ENCODE measurements at regions not wholly inside any gene's neighbourhood (a gene's known extent, or its start where the extent isn't known, plus 50 kb on each side); places are given as distances from the start of the nearest gene placed in this dataset.

DNA sequence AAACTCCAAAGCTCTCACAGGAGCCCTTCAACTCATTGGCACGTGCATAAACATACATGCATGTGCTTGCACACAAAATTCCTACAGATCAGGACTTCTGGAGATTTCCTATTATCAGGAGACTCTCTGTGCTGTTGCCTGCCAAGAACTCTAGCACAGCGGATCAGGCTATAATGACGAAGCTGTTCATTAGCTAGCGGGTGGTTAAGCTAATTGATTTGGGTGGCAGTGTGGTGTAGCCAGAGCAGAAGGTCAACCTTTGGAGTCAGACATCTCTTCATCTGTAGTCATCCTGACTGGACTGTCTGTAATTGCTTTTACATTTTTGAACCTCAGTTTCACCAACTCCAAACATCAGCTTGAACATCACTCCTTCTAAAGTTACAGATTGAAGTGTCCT is 69.0 kb downstream of the KIF2B start:
- Histone ChIP-seq H3K9me3 (ENCODE audit: insufficient read depth, low read depth, low read length) (peaks cover 6% of the 10 kb centered on the region; the same call in 1 of the 2 replicates), H3K27me3 (ENCODE audit: insufficient read depth, low read length) (no peaks in the 10 kb centered on the region), H3K36me3 (ENCODE audit: insufficient read depth, low read depth, low read length) (no peaks in the 10 kb centered on the region), H3K27ac (ENCODE audit: low read length) (no peak overlapping the region), H3K4me1 (ENCODE audit: insufficient read depth, low read length) (no peaks in the 10 kb centered on the region), H3K9ac (ENCODE audit: low read depth, low read length) (no peak overlapping the region), H3K4me3 (ENCODE audit: low read length) (no peak overlapping the region)

- H3K4me3 ChIP-seq (ENCODE audit: low read length): no peak overlapping the region
- H3K4me1 ChIP-seq (ENCODE audit: insufficient read depth, low read length): no peaks in the 10 kb centered on the region
- H3K36me3 ChIP-seq (ENCODE audit: insufficient read depth, low read depth, low read length): no peaks in the 10 kb centered on the region
- H3K9me3 ChIP-seq (ENCODE audit: insufficient read depth, low read depth, low read length): peaks cover 6% of the 10 kb centered on the region; the same call in 1 of the 2 replicates
- H3K27ac ChIP-seq (ENCODE audit: low read length): no peak overlapping the region
- no peak overlapping the region for H3K9ac ChIP-seq (ENCODE audit: low read depth, low read length)
- H3K27me3 ChIP-seq (ENCODE audit: insufficient read depth, low read length): no peaks in the 10 kb centered on the region
Measured at GRCh38 chr17:53892222-53892621, 69.5 kb downstream of the KIF2B start.

- Histone ChIP-seq H3K4me3 (ENCODE audit: low read length) (no peak overlapping the region), H3K27ac (ENCODE audit: low read length) (no peak overlapping the region), H3K9ac (ENCODE audit: low read depth, low read length) (no peak overlapping the region), H3K9me3 (ENCODE audit: insufficient read depth, low read depth, low read length) (no peaks in the 10 kb centered on the region), H3K4me1 (ENCODE audit: insufficient read depth, low read length) (no peaks in the 10 kb centered on the region), H3K27me3 (ENCODE audit: insufficient read depth, low read length) (no peaks in the 10 kb centered on the region), H3K36me3 (ENCODE audit: insufficient read depth, low read depth, low read length) (no peaks in the 10 kb centered on the region)
Measured at GRCh38 chr17:53894591-53894990, 71.9 kb downstream of the KIF2B start.

DNA sequence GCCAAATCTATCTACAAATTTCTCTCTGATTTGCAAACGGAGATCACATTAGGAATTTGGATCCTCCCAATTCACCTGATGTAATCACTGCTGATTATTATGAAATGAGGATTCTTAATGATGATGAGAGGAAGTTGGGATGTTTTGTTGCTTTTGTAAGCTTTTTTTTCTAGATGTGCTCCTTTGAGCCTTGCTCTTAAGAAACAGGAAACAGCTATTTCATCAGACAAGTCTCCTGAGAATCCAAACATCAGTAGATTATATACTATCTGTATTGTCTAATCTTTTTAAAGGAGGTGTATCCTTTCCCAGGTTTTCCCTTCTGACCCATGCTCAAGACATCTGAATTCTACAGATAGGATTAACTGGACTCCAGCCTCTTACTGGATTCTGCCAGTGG is 73.3 kb downstream of the KIF2B start:
- H3K9ac ChIP-seq (ENCODE audit: low read depth, low read length): no peak overlapping the region

GRCh38 chr17:53900951-53901350 is 78.2 kb downstream of the KIF2B start:
- no peak overlapping the region for H3K27ac ChIP-seq (ENCODE audit: low read length)
- H3K27me3 ChIP-seq (ENCODE audit: insufficient read depth, low read length): no peaks in the 10 kb centered on the region
- H3K4me1 ChIP-seq (ENCODE audit: insufficient read depth, low read length): no peaks in the 10 kb centered on the region
- no peak overlapping the region for H3K4me3 ChIP-seq (ENCODE audit: low read length)
- peaks cover 11% of the 10 kb centered on the region; the same call in 1 of the 2 replicates for H3K9me3 ChIP-seq (ENCODE audit: insufficient read depth, low read depth, low read length)
- H3K9ac ChIP-seq (ENCODE audit: low read depth, low read length): no peak overlapping the region
- no peaks in the 10 kb centered on the region for H3K36me3 ChIP-seq (ENCODE audit: insufficient read depth, low read depth, low read length)

More for the DNA sequence above, 73.3 kb downstream of the KIF2B start:
- no peaks in the 10 kb centered on the region for H3K36me3 ChIP-seq (ENCODE audit: insufficient read depth, low read depth, low read length)
- H3K4me3 ChIP-seq (ENCODE audit: low read length): no peak overlapping the region
- no peaks in the 10 kb centered on the region for H3K4me1 ChIP-seq (ENCODE audit: insufficient read depth, low read length)
- no peaks in the 10 kb centered on the region for H3K9me3 ChIP-seq (ENCODE audit: insufficient read depth, low read depth, low read length)
- H3K27ac ChIP-seq (ENCODE audit: low read length): no peak overlapping the region
- H3K27me3 ChIP-seq (ENCODE audit: insufficient read depth, low read length): no peaks in the 10 kb centered on the region

DNA sequence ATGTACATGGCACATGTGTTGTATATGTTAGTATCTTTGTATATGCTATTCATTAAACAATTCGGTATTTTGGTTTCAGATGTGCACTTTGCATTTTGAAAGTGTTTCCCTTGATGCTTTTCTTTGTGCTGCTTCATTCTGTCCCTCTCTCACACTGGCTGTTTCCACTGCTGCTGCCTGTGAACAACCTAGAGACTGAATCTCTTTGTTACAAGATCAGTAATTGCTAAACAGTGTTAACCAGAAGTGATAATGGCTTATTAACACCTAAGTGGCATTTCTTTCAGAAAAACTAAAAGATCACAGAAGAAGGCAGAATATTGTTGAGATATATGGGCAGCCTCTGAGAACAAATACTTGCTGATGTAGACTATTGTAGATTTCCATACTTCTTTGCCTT is 84.7 kb downstream of the KIF2B start:
- H3K36me3 ChIP-seq (ENCODE audit: insufficient read depth, low read depth, low read length): no peaks in the 10 kb centered on the region
- no peak overlapping the region for H3K9ac ChIP-seq (ENCODE audit: low read depth, low read length)
- no peak overlapping the region for H3K4me3 ChIP-seq (ENCODE audit: low read length)
- no peaks in the 10 kb centered on the region for H3K4me1 ChIP-seq (ENCODE audit: insufficient read depth, low read length)
- H3K27me3 ChIP-seq (ENCODE audit: insufficient read depth, low read length): no peaks in the 10 kb centered on the region
- H3K27ac ChIP-seq (ENCODE audit: low read length): no peak overlapping the region
- 0 out of 2 replicates have a peak, but pooled peaks cover under 1% of the 10 kb centered on the region for H3K9me3 ChIP-seq (ENCODE audit: insufficient read depth, low read depth, low read length)

DNA sequence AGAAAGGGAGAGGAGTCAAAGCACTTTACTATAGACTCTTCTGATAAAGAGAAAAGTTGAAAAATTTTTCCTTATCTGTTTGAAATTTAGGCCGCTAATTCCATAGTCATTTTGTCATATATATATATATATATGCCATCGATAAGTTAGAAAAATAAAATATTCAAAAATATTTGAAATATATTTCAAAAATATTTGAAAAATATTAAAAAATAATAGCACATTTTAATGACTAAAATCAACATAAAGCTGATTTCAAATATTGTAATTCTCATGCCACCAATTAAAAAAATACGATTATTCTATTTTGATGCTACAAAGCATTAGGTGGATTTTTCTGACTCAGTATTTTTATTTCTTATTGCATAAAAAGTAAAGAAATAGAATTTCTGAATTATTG is 87.1 kb downstream of the KIF2B start:
- no peak overlapping the region for H3K9ac ChIP-seq (ENCODE audit: low read depth, low read length)
- H3K9me3 ChIP-seq (ENCODE audit: insufficient read depth, low read depth, low read length): no peaks in the 10 kb centered on the region
- H3K4me3 ChIP-seq (ENCODE audit: low read length): no peak overlapping the region
- no peak overlapping the region for H3K27ac ChIP-seq (ENCODE audit: low read length)
- H3K36me3 ChIP-seq (ENCODE audit: insufficient read depth, low read depth, low read length): no peaks in the 10 kb centered on the region
- no peaks in the 10 kb centered on the region for H3K27me3 ChIP-seq (ENCODE audit: insufficient read depth, low read length)
- no peaks in the 10 kb centered on the region for H3K4me1 ChIP-seq (ENCODE audit: insufficient read depth, low read length)

DNA sequence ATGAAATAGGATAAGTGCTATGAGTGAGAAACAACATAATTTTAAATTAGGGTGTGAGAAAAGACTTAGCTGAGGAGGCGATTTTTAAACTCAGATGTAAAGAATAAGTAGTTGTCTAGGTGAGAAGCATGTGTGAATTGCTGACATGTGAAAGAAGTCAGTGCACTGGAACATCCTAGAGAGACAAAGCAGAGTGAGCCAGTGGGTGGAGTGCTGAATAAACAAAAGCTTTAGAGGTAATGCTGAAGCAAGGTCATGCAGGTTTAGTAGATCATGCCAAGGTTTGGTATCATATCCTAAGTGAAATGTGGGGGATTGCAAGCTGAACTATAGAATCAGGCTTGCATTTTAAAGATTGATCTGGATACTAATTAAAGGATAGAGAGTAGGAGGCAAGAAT is 89.4 kb downstream of the KIF2B start:
- Histone ChIP-seq H3K9me3 (ENCODE audit: insufficient read depth, low read depth, low read length) (no peaks in the 10 kb centered on the region), H3K27ac (ENCODE audit: low read length) (no peak overlapping the region), H3K36me3 (ENCODE audit: insufficient read depth, low read depth, low read length) (no peaks in the 10 kb centered on the region), H3K9ac (ENCODE audit: low read depth, low read length) (no peak overlapping the region), H3K27me3 (ENCODE audit: insufficient read depth, low read length) (no peaks in the 10 kb centered on the region), H3K4me3 (ENCODE audit: low read length) (no peak overlapping the region), H3K4me1 (ENCODE audit: insufficient read depth, low read length) (no peaks in the 10 kb centered on the region)

DNA sequence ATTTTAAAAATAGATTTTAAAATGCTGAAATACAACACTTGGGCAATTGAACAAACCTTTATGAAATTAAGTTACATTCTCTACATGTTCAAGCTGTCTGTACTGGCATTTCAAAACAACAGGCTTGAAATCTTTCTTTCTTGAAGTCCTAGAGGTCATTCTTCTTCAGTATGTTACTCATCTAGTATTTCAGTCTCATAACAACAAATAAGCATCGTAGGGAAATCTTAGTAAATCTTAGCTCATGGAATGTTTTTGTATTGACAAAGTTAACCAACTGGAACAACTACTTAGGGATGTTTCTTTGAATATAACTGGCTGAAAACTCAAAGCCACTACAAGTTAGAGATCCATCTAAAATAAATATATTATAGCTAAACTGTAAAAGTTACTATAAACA is 96.6 kb downstream of the KIF2B start:
- Histone ChIP-seq H3K27ac (ENCODE audit: low read length) (no peak overlapping the region), H3K9ac (ENCODE audit: low read depth, low read length) (no peak overlapping the region), H3K27me3 (ENCODE audit: insufficient read depth, low read length) (no peaks in the 10 kb centered on the region), H3K4me3 (ENCODE audit: low read length) (no peak overlapping the region), H3K36me3 (ENCODE audit: insufficient read depth, low read depth, low read length) (no peaks in the 10 kb centered on the region), H3K9me3 (ENCODE audit: insufficient read depth, low read depth, low read length) (no peaks in the 10 kb centered on the region), H3K4me1 (ENCODE audit: insufficient read depth, low read length) (no peaks in the 10 kb centered on the region)

DNA sequence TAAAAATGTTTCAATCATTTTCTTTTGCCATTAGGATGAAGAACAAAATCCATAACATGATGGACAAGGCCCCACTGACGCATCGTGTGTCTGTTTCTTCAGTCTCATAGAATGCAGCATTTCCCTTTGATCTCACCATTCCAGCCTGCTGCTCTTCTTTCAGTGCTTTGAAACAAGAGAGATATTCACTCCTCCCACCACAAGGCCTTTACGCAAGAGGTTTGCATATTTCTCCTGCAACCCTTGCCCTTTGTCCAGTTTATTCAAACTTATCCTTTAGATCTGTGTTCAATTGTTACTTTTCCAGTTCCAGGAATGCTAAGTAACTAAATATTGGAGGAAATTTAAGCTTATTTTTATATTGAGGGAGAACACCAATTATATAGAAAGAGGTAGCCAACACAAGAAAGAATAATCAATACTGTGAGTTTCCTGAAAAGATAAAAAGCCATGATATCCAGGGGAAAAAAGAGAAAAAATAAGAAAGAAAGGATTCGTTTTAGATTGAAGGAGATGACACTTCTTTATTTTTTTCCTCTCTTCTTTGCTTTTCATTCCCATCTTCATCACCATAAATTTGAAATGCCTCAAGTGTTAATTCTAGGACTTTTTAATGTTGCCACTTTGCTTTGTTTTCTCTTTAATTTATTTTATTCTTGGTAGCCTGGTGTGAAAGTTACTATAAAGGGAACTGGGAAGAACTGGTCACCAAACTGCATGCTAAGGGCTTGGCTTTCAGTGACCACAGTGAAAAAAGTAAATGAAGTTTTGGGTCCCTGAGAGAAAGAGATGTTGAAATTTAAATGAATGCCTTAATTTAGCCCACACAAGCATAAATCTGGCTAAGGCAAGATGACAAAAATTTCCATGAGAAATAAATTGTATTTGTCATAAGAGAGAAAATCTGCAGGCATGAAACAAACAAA is 102.1 kb downstream of the KIF2B start:
- Histone ChIP-seq H3K4me3 (ENCODE audit: low read length) (no peak overlapping the region), H3K27ac (ENCODE audit: low read length) (no peak overlapping the region), H3K9me3 (ENCODE audit: insufficient read depth, low read depth, low read length) (no peaks in the 10 kb centered on the region), H3K27me3 (ENCODE audit: insufficient read depth, low read length) (no peaks in the 10 kb centered on the region), H3K9ac (ENCODE audit: low read depth, low read length) (no peak overlapping the region), H3K4me1 (ENCODE audit: insufficient read depth, low read length) (no peaks in the 10 kb centered on the region; the same call in 1 of the 2 replicates), H3K36me3 (ENCODE audit: insufficient read depth, low read depth, low read length) (no peaks in the 10 kb centered on the region)

DNA sequence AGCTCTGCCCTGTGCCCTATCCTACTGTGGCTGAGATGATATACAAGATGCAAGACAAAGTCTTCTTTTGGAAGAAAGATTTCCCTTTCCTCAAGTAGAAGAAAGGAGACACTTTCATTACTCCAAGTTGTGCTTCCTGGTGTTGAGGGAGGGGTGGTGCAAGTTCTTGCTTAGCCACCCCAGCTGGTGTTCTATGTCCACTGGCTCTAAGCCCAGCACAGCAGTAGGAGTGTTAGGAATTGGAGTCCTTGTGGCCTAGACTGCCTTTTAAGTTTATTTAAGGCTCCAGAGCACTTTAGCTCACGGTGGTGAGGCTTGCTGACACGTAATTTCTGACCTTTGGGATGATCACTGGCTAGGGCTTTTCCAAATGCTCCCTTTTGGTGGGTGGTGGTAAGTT is 109.7 kb downstream of the KIF2B start:
- Histone ChIP-seq H3K4me1 (ENCODE audit: insufficient read depth, low read length) (no peaks in the 10 kb centered on the region), H3K36me3 (ENCODE audit: insufficient read depth, low read depth, low read length) (no peaks in the 10 kb centered on the region), H3K9ac (ENCODE audit: low read depth, low read length) (no peak overlapping the region), H3K4me3 (ENCODE audit: low read length) (no peak overlapping the region), H3K27me3 (ENCODE audit: insufficient read depth, low read length) (no peaks in the 10 kb centered on the region), H3K9me3 (ENCODE audit: insufficient read depth, low read depth, low read length) (no peaks in the 10 kb centered on the region), H3K27ac (ENCODE audit: low read length) (no peak overlapping the region)

- H3K9ac ChIP-seq (ENCODE audit: low read depth, low read length): no peak overlapping the region
- no peaks in the 10 kb centered on the region for H3K36me3 ChIP-seq (ENCODE audit: insufficient read depth, low read depth, low read length)
- no peaks in the 10 kb centered on the region for H3K9me3 ChIP-seq (ENCODE audit: insufficient read depth, low read depth, low read length)
- no peak overlapping the region for H3K27ac ChIP-seq (ENCODE audit: low read length)
- no peaks in the 10 kb centered on the region for H3K27me3 ChIP-seq (ENCODE audit: insufficient read depth, low read length)
- H3K4me3 ChIP-seq (ENCODE audit: low read length): no peak overlapping the region
- H3K4me1 ChIP-seq (ENCODE audit: insufficient read depth, low read length): no peaks in the 10 kb centered on the region
Measured at GRCh38 chr17:53934931-53935330, 112.2 kb downstream of the KIF2B start.

All from iPS-20b (cell line).